ENCODE measurements at regions not wholly inside any gene's neighbourhood (a gene's known extent, or its start where the extent isn't known, plus 50 kb on each side); places are given as distances from the start of the nearest gene placed in this dataset.
"Not testable (repeated sequence)": the region's sequence is repeated elsewhere in the genome, so short reads cannot be mapped to it uniquely, and the experiment has no call there.

DNA sequence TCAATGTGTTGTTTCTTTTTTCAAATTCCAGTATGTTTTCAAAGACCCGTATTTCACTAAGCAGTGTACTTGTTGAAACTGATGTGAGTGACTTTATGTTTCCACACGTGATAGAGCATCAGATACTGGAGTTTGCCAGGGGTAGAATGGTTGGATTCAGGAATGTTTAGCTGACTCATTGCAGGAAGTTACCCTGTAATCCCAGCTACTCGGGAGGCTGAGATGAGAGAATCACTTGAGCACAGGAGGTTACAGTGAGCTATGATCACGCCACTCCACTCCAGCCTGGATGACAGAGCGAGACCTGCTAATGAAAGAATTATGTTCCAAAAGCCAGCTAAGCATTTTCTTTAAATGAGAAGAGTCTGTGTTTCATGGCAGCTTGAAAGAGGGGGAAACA lies 147.6 kb downstream of the RBMX2 start:
- FAIRE-seq; DNase-seq (ENCODE audit: extremely low spot score, insufficient read length, low read depth): not testable (repeated sequence)

GRCh38 chrX:130550351-130550750 lies 148.6 kb downstream of the RBMX2 start:
- FAIRE-seq: no peak

DNA sequence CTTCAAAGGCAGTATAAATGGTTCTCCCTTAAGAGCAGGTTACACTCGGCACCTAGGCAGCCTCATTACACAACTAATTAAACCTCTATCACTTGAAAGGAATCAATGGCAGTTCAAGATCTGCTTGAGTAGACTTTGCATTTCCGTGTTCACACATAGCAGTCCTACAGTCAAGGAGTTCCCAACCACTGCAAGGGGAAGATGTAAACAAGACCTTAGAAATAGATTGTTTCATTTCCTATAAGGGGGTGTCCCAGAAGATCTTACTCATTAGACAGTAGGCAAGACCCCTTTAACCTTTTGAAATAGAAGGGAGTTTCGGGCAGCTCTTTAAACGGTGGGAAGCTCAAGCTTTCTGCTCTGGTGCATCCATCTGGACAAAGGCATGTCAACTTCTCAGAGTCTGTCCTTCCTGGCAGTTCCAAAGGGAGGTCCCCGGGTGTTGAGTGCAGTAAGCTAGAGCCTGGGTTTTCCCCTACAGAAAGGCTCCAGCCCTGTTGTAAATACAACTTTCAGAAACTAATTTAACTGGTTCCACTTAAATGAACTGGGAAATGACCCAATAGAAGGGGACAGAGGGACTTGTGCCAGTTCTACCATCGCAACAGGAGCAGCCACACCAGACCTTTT lies 150.8 kb downstream of the RBMX2 start:
- DNase-seq (ENCODE audit: extremely low spot score, insufficient read length, low read depth): no peak
- peak; percentile 75 for FAIRE-seq

More at GRCh38 chrX:130550351-130550750, 148.6 kb downstream of the RBMX2 start:
- no peak for DNase-seq (ENCODE audit: extremely low spot score, insufficient read length, low read depth)

- no peak for DNase-seq (ENCODE audit: extremely low spot score, insufficient read length, low read depth)
- no peak for FAIRE-seq
These were observed 153.6 kb downstream of the RBMX2 start for GRCh38 chrX:130555341-130555740.

DNA sequence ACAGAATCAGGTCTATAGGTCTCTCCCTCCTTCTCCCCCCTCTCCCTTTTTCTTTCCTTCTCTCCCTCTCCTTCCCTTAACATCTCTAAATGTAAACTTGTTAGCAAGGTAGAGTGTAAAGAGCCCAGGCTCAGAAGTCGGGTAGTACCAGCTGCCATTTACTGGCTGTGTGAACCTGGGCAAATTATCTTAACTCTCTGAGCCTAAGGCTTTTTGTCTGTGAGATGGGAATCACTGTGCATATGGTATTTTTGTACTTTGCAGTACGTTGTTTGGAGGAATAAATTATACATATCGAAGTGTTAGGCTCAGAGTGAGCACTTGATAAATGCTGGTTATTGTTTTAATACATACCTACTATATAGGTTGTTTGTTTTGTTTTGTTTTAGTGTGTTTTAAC lies 154.0 kb downstream of the RBMX2 start:
- FAIRE-seq (no peak), DNase-seq (ENCODE audit: extremely low spot score, insufficient read length, low read depth) (no peak)

DNA sequence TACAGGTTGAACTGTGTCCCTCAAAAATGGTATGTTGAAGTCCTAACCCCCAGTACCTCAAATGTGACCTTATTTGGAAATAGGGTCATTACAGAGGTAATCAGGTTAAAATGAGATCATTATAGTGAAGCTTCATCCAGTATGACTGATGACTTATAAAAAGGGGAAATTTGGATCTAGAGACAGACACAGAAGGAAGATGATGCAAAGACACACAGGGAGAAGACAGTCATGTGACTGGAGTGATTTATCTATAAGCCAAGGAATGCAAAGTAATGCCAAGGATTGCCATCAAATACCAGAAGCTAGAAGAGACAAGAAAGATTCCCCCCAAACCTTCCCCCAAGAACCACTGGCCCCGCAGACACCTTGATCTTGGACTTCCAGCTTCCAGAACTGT lies 155.2 kb downstream of the RBMX2 start:
- FAIRE-seq: no peak
- no peak for DNase-seq (ENCODE audit: extremely low spot score, insufficient read length, low read depth)

DNA sequence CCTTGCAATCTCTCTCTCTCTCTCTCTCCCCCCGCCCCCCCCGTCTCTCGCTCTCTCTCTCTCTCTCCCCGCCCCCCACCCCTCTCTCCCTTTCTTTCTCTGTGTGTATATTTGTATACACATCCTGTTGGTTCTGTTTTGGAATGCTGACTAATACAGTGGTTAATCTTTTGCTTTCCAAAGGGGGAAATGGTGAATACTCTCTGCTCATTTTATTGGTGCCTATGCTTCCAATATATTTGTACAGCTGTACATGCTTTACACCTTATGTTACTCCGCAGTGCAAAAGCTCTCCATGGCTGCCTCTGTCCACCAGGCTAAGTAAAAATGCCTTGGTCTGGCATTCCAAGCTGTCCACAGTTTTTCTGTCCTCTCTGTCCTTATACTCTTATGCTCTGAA lies 158.8 kb downstream of the RBMX2 start:
- DNase-seq (ENCODE audit: extremely low spot score, insufficient read length, low read depth): no peak
- no peak for FAIRE-seq

DNA sequence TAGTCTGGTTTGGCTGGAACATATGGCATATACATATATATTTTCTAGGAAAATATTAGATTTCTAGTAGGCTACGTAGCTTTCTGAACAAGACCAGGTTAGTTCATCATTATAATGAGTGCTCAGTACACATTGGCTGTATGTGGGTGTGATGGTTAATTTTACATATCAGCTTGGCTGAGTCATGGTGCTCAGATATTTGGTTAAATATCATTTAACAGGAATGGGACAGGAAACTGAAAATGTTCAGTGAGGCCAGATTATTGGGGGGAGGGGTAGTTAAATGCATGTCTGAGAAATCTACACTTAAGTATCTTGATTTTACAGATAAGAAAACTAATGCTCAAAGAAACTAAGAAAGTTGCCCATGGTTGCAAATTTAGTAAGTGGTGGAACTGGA lies 160.1 kb downstream of the RBMX2 start:
- DNase-seq (ENCODE audit: extremely low spot score, insufficient read length, low read depth): no peak
- FAIRE-seq: no peak

DNA sequence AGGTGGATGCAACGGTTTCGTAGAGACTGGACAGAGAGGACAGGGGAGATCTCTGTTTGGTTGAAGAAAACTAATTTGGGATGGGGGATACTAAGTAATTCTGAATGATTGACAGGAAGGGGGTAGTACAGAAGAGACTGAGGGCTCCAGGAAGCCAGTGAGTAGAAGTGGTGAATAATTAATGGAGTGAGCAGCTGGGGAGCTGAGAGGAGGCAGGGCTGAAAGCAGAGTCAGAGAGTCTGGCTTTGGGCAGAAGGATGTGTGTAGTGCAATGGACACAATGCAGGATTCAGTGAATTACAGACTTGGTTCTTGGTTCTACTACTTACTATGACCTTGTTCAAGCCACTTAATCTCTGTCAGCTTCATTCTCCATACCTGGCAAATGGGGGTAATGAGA lies 161.7 kb downstream of the RBMX2 start:
- FAIRE-seq: peak; percentile 74
- no peak for DNase-seq (ENCODE audit: extremely low spot score, insufficient read length, low read depth)

DNA sequence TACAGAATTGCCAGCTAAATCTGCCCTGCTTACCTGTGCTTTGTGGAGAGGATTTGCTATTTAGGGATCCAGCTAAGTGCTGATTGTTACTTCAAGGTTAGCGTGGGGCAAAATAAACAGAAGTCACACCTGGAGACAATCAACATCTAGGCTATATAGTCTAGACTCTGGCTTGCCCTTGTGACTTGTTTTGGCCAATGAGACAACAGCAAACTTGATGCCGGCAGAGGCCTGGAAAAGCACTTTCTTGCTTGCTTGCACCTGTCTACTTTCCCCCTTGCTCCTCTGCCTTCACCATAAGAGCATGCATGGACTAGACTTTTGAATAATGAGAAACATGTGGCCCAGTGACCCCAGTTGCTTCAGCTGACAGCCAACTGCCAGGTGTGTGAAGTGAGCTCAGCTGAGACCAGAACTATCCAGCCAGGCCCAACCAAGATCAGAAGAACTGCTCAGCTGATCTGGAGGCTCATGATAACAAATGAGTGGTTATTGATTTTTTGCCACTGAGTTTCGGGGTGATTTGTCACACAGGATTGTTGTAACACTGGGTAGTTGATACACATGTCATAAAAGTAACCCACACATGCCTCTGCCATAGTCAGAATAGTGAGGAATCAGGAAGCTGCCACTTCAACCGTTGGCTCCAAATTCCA lies 164.4 kb downstream of the RBMX2 start:
- FAIRE-seq (no peak), DNase-seq (ENCODE audit: extremely low spot score, insufficient read length, low read depth) (no peak)

GRCh38 chrX:130573030-130573429 lies 171.2 kb downstream of the RBMX2 start:
- DNase-seq (ENCODE audit: extremely low spot score, insufficient read length, low read depth); FAIRE-seq: not testable (repeated sequence)
